Chondrocyte (in vitro differentiated cells): ENCODE measurements at regions not wholly inside any gene's neighbourhood (a gene's known extent, or its start where the extent isn't known, plus 50 kb on each side); places are given as distances from the start of the nearest gene placed in this dataset.
"Not testable (repeated sequence)": the region's sequence is repeated elsewhere in the genome, so short reads cannot be mapped to it uniquely, and the experiment has no call there.

Experiments
- DNase-seq: peaks from one replicate; pipeline ENCODE4 v3.0.0; 2021; ENCODE audit warnings: mixed read lengths, low spot score
- H3K27ac Mint-ChIP-seq: one replicate; pipeline ENCODE4 v1.8.0; 2021; ENCODE audit warnings: mild to moderate bottlenecking, moderate library complexity, mixed read lengths; ENCODE audit not compliant: unreplicated experiment
- H3K27me3 Mint-ChIP-seq: 2 replicates; pipeline ENCODE4 v1.8.0; 2021; ENCODE audit warnings: low read depth, mixed read lengths
- H3K36me3 Mint-ChIP-seq: 2 replicates; pipeline ENCODE4 v1.8.0; 2021; ENCODE audit warnings: low read depth, mixed read lengths
- H3K4me1 Mint-ChIP-seq: 2 replicates; pipeline ENCODE4 v1.8.0; 2021; ENCODE audit warnings: low read depth, mild to moderate bottlenecking, mixed read lengths
- H3K4me3 Mint-ChIP-seq: one replicate; pipeline ENCODE4 v1.8.0; 2021; ENCODE audit warnings: mild to moderate bottlenecking, moderate library complexity, mixed read lengths; ENCODE audit not compliant: unreplicated experiment
- H3K9me3 Mint-ChIP-seq: 2 replicates; pipeline ENCODE4 v1.8.0; 2021; ENCODE audit warnings: low read depth, mixed read lengths
- CTCF ChIP-seq: fragments of 200-600 bp; sonication (generic); IDR thresholded peaks from 2 replicates; pipeline ENCODE4 v1.5.0; 2021; ENCODE audit warnings: antibody characterized with exemption, mild to moderate bottlenecking, moderate library complexity

GRCh38 chr7:46099076-46099475 is 178.0 kb upstream of the IGFBP3 start:
- Mint-ChIP-seq H3K27me3 (no peaks in the 10 kb centered on the region), H3K4me1 (peaks cover 11% of the 10 kb centered on the region), H3K4me3 (no peak overlapping the region), H3K9me3 (no peaks in the 10 kb centered on the region), H3K27ac (no peak overlapping the region), H3K36me3 (no peaks in the 10 kb centered on the region)
- TF ChIP-seq CTCF: no peak
- DNase-seq: no peak

GRCh38 chr7:46091071-46091470 is 170.0 kb upstream of the IGFBP3 start:
- H3K27ac Mint-ChIP-seq: no peak overlapping the region
- peaks cover 14% of the 10 kb centered on the region for H3K9me3 Mint-ChIP-seq
- H3K4me1 Mint-ChIP-seq: no peaks in the 10 kb centered on the region
- no peak for TF ChIP-seq CTCF
- no peak for DNase-seq
- H3K4me3 Mint-ChIP-seq: no peak overlapping the region
- no peaks in the 10 kb centered on the region for H3K27me3 Mint-ChIP-seq
- H3K36me3 Mint-ChIP-seq: peaks cover under 1% of the 10 kb centered on the region

- no peak for TF ChIP-seq CTCF
- H3K36me3 Mint-ChIP-seq: peaks cover 2% of the 10 kb centered on the region
- H3K4me3 Mint-ChIP-seq: no peak overlapping the region
- DNase-seq: no peak
- peaks cover 20% of the 10 kb centered on the region for H3K9me3 Mint-ChIP-seq
- H3K4me1 Mint-ChIP-seq: no peaks in the 10 kb centered on the region
- no peaks in the 10 kb centered on the region for H3K27me3 Mint-ChIP-seq
- H3K27ac Mint-ChIP-seq: no peak overlapping the region
Observed at GRCh38 chr7:46089281-46089680, 168.2 kb upstream of the IGFBP3 start.

GRCh38 chr7:46088486-46088885 is 167.4 kb upstream of the IGFBP3 start:
- H3K4me3 Mint-ChIP-seq, H3K4me1 Mint-ChIP-seq, H3K36me3 Mint-ChIP-seq, H3K27me3 Mint-ChIP-seq, H3K27ac Mint-ChIP-seq, DNase-seq: not testable (repeated sequence)
- H3K9me3 Mint-ChIP-seq: peaks cover 20% of the 10 kb centered on the region

- TF ChIP-seq CTCF: no peak
- DNase-seq: no peak
- Mint-ChIP-seq H3K9me3 (peaks cover 10% of the 10 kb centered on the region), H3K4me1 (peaks cover 21% of the 10 kb centered on the region), H3K36me3 (peaks cover 2% of the 10 kb centered on the region), H3K4me3 (no peak overlapping the region), H3K27ac (no peak overlapping the region), H3K27me3 (no peaks in the 10 kb centered on the region)
Observed at GRCh38 chr7:46080595-46081159, 159.6 kb upstream of the IGFBP3 start.

GRCh38 chr7:46079421-46079820 is 158.3 kb upstream of the IGFBP3 start:
- Mint-ChIP-seq H3K36me3 (peaks cover 2% of the 10 kb centered on the region), H3K9me3 (peaks cover 9% of the 10 kb centered on the region), H3K4me3 (no peak overlapping the region), H3K27ac (no peak overlapping the region), H3K4me1 (peaks cover 21% of the 10 kb centered on the region), H3K27me3 (no peaks in the 10 kb centered on the region)
- DNase-seq: no peak
- no peak for TF ChIP-seq CTCF
